GM21381 (cell line): ENCODE measurements at regions not wholly inside any gene's neighbourhood (a gene's known extent, or its start where the extent isn't known, plus 50 kb on each side); places are given as distances from the start of the nearest gene placed in this dataset.

Source experiments
- ATAC-seq: cut with Tn5 transposase; IDR thresholded peaks from one replicate; pipeline ENCODE4 v1.9.1; 2021; ENCODE audit warnings: mild to moderate bottlenecking, moderate library complexity; ENCODE audit not compliant: unreplicated experiment

- no peak for ATAC-seq
Observed at GRCh38 chr17:72531729-72532128, 410.9 kb downstream of the SOX9 start.

- no peak for ATAC-seq
Observed at GRCh38 chr17:72534265-72534664, 413.4 kb downstream of the SOX9 start.

GRCh38 chr17:72534776-72535175 is 414.0 kb downstream of the SOX9 start:
- no peak for ATAC-seq

GRCh38 chr17:72535346-72535745 is 414.5 kb downstream of the SOX9 start:
- ATAC-seq = no peak

GRCh38 chr17:72535779-72536178 is 415.0 kb downstream of the SOX9 start:
- ATAC-seq = no peak

- ATAC-seq = no peak
Observed at GRCh38 chr17:72536788-72537187, 416.0 kb downstream of the SOX9 start.

GRCh38 chr17:72538443-72538842 is 417.6 kb downstream of the SOX9 start:
- ATAC-seq = no peak

GRCh38 chr17:72538901-72539352 is 418.1 kb downstream of the SOX9 start:
- no peak for ATAC-seq

- peak; percentile 93 for ATAC-seq
Observed at GRCh38 chr17:72539981-72540897, 419.4 kb downstream of the SOX9 start.

- no peak for ATAC-seq
Observed at GRCh38 chr17:72542317-72542716, 421.5 kb downstream of the SOX9 start.

GRCh38 chr17:72545766-72546165 is 424.9 kb downstream of the SOX9 start:
- no peak for ATAC-seq

- ATAC-seq = no peak
Observed at GRCh38 chr17:72553051-72553755, 432.4 kb downstream of the SOX9 start.

GRCh38 chr17:72554508-72554907 is 433.7 kb downstream of the SOX9 start:
- no peak for ATAC-seq

GRCh38 chr17:72555052-72555451 is 434.2 kb downstream of the SOX9 start:
- no peak for ATAC-seq

- peak; percentile 73 for ATAC-seq
Observed at GRCh38 chr17:72556944-72557826, 436.4 kb downstream of the SOX9 start.

GRCh38 chr17:72558971-72559476 is 438.2 kb downstream of the SOX9 start:
- no peak for ATAC-seq

- peak; percentile 53 for ATAC-seq
Observed at GRCh38 chr17:72560303-72561247, 439.8 kb downstream of the SOX9 start.

- ATAC-seq = no peak
Observed at GRCh38 chr17:72561266-72561665, 440.4 kb downstream of the SOX9 start.

GRCh38 chr17:72561680-72562079 is 440.9 kb downstream of the SOX9 start:
- no peak for ATAC-seq
